ENCODE measurements at regions not wholly inside any gene's neighbourhood (a gene's known extent, or its start where the extent isn't known, plus 50 kb on each side); places are given as distances from the start of the nearest gene placed in this dataset.

DNA sequence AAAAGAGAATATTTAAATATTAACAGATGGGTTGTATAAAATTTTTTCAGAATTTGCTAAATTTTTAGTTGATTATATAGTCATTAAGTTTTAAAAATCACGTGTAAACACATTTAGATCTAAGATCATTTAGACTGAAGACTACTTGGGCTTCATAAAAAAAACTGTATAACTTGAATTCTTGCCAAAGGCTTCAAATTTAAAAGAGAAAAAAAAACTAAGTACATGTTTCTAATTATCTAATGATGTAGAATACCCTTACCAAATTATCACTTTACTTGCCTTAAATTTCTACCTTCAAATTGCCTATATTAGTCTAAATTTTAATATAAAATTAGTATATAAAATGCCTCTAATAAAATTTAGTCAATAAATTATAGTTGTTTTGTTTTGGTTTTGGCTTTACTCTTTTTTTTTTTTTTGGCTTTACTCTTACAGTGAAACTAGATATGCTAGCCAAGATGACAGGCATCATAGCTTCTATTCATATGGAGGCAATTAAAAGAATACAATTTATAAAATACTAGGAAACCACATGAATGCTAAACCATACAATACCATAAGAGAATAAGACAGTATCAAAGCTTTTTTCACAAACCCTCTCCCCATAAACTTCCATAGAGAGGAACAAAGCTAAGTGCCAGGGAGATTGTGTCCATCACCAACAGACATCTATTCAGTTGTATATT lies 183.1 kb upstream of the KCNMB2 start:
- no peak for TF ChIP-seq CEBPB (IDR thresholded peaks at IDR 0.05; ENCODE audit: low read depth, low read length)
- no peak for TF ChIP-seq RXRA (IDR thresholded peaks at IDR 0.05; ENCODE audit: insufficient read depth, low read depth, low read length)
- TF ChIP-seq, protein P1, sequence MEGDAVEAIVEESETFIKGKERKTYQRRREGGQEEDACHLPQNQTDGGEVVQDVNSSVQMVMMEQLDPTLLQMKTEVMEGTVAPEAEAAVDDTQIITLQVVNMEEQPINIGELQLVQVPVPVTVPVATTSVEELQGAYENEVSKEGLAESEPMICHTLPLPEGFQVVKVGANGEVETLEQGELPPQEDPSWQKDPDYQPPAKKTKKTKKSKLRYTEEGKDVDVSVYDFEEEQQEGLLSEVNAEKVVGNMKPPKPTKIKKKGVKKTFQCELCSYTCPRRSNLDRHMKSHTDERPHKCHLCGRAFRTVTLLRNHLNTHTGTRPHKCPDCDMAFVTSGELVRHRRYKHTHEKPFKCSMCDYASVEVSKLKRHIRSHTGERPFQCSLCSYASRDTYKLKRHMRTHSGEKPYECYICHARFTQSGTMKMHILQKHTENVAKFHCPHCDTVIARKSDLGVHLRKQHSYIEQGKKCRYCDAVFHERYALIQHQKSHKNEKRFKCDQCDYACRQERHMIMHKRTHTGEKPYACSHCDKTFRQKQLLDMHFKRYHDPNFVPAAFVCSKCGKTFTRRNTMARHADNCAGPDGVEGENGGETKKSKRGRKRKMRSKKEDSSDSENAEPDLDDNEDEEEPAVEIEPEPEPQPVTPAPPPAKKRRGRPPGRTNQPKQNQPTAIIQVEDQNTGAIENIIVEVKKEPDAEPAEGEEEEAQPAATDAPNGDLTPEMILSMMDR (IDR thresholded peaks at IDR 0.05; ENCODE audit: control extremely low read depth in 1 of 3, insufficient read depth in 1 of 3, low read depth in 1 of 3, low read length in 3 of 3): no peak
